ENCODE measurements at regions not wholly inside any gene's neighbourhood (a gene's known extent, or its start where the extent isn't known, plus 50 kb on each side); places are given as distances from the start of the nearest gene placed in this dataset.

GRCh38 chr5:74154526-74154925 lies 486.0 kb downstream of the ENC1 start:
- no peak for DNase-seq (ENCODE audit: low spot score)

GRCh38 chr5:74153255-74153790 lies 487.2 kb downstream of the ENC1 start:
- no peak for DNase-seq (ENCODE audit: low spot score)

GRCh38 chr5:74152625-74153254 lies 487.8 kb downstream of the ENC1 start:
- no peak for DNase-seq (ENCODE audit: low spot score)

GRCh38 chr5:74152136-74152535 lies 488.4 kb downstream of the ENC1 start:
- DNase-seq (ENCODE audit: low spot score), result no peak

GRCh38 chr5:74149395-74149794 lies 491.1 kb downstream of the ENC1 start:
- DNase-seq (ENCODE audit: low spot score), result no peak

GRCh38 chr5:74148321-74148720 lies 492.2 kb downstream of the ENC1 start:
- no peak for DNase-seq (ENCODE audit: low spot score)

- DNase-seq (ENCODE audit: low spot score), result no peak
Observed at GRCh38 chr5:74146796-74147195, 493.7 kb downstream of the ENC1 start.

- DNase-seq (ENCODE audit: low spot score), result no peak
Observed at GRCh38 chr5:74145951-74146350, 494.6 kb downstream of the ENC1 start.

- DNase-seq (ENCODE audit: low spot score), result no peak
Observed at GRCh38 chr5:74143721-74144330, 496.7 kb downstream of the ENC1 start.

GRCh38 chr5:74143151-74143550 lies 497.4 kb downstream of the ENC1 start:
- no peak for DNase-seq (ENCODE audit: low spot score)

GRCh38 chr5:74141053-74141452 lies 499.5 kb downstream of the ENC1 start:
- DNase-seq (ENCODE audit: low spot score), result no peak

- DNase-seq (ENCODE audit: low spot score), result no peak
Observed at GRCh38 chr5:74140409-74140808, 500.1 kb downstream of the ENC1 start.

- DNase-seq (ENCODE audit: low spot score), result no peak
Observed at GRCh38 chr5:74139589-74139988, 500.9 kb downstream of the ENC1 start.

GRCh38 chr5:74138721-74139120 lies 501.8 kb downstream of the ENC1 start:
- no peak for DNase-seq (ENCODE audit: low spot score)

- DNase-seq (ENCODE audit: low spot score), result no peak
Observed at GRCh38 chr5:74136276-74136825, 504.2 kb downstream of the ENC1 start.

- no peak for DNase-seq (ENCODE audit: low spot score)
Observed at GRCh38 chr5:74135033-74135432, 505.5 kb downstream of the ENC1 start.

GRCh38 chr5:74132485-74132884 lies 506.5 kb downstream of the ARHGEF28 start:
- DNase-seq (ENCODE audit: low spot score), result no peak

- no peak for DNase-seq (ENCODE audit: low spot score)
Observed at GRCh38 chr5:74131250-74131649, 505.3 kb downstream of the ARHGEF28 start.

GRCh38 chr5:74130155-74130897 lies 504.3 kb downstream of the ARHGEF28 start:
- DNase-seq (ENCODE audit: low spot score), result no peak

GRCh38 chr5:74127381-74128320 lies 501.7 kb downstream of the ARHGEF28 start:
- peak; percentile 29 for DNase-seq (ENCODE audit: low spot score)

- DNase-seq (ENCODE audit: low spot score), result no peak
Observed at GRCh38 chr5:74126294-74126693, 500.3 kb downstream of the ARHGEF28 start.

- DNase-seq (ENCODE audit: low spot score), result no peak
Observed at GRCh38 chr5:74124826-74125225, 498.8 kb downstream of the ARHGEF28 start.
